ENCODE measurements at regions not wholly inside any gene's neighbourhood (a gene's known extent, or its start where the extent isn't known, plus 50 kb on each side); places are given as distances from the start of the nearest gene placed in this dataset.

- no peak for TF ChIP-seq YY1 (IDR thresholded peaks at IDR 0.05; ENCODE audit: insufficient read depth, insufficient read length)
- TF ChIP-seq ZNF274 (IDR thresholded peaks at IDR 0.05; ENCODE audit: low read depth, low read length): no peak
- TF ChIP-seq SUZ12 (IDR thresholded peaks at IDR 0.05; ENCODE audit: extremely low read depth, insufficient read depth, insufficient read length): no peak
Observed at GRCh38 chr10:42491001-42491592, 147.3 kb downstream of the ZNF33B start.
